Right lobe of liver (tissue), 6 donors: ENCODE measurements at regions not wholly inside any gene's neighbourhood (a gene's known extent, or its start where the extent isn't known, plus 50 kb on each side); places are given as distances from the start of the nearest gene placed in this dataset.

ENCODE experiments used
- ATAC-seq, 4 donors: fragments of 200-7000 bp; cut with Tn5 transposase; one replicate each; pipeline ENCODE4 v1.9.1; 2020; ENCODE audit warnings: mild to moderate bottlenecking in 4 of 4, moderate library complexity in 4 of 4
- DNase-seq, 3 donors: peaks; one replicate each; pipeline ENCODE4 v3.0.0-alpha.2; 2020
- H3K27ac ChIP-seq, 3 donors: fragments of 200-600 bp; one replicate each; pipeline ENCODE4 v1.8.0; 2022
- H3K27me3 ChIP-seq, 2 donors: fragments of 200-600 bp; one replicate each; pipeline ENCODE4 v1.8.0; 2022
- H3K36me3 ChIP-seq, 4 donors: fragments of 200-600 bp; sonication (generic) in 1 of 4; one replicate each; pipeline versions ENCODE4 v1.5.1 to v1.8.0; 2017 to 2022; ENCODE audit warnings: control low read depth in 1 of 4
- H3K4me1 ChIP-seq, 4 donors: fragments of 200-600 bp; sonication (generic) in 1 of 4; one replicate each; pipeline versions ENCODE4 v1.5.1 to v1.8.0; 2017 to 2022; ENCODE audit warnings: control low read depth in 1 of 4
- H3K4me3 ChIP-seq, 3 donors: fragments of 200-600 bp; one replicate each; pipeline ENCODE4 v1.8.0; 2022
- H3K9me3 ChIP-seq, 4 donors: fragments of 200-600 bp; sonication (generic) in 1 of 4; one replicate each; pipeline versions ENCODE4 v1.5.1 to v1.8.0; 2017 to 2022; ENCODE audit warnings: control low read depth in 1 of 4
- CTCF ChIP-seq, 4 donors: fragments of 200-600 bp in 3 of 4; fragments of 450-650 bp in 1 of 4; IDR thresholded peaks; one replicate each; pipeline versions ENCODE4 v1.5.1 to v1.8.0; 2016 to 2022; ENCODE audit warnings: antibody characterized with exemption in 4 of 4, mild to moderate bottlenecking in 2 of 4
- POLR2A ChIP-seq: fragments of 450-650 bp; IDR thresholded peaks from one replicate; pipeline ENCODE4 v1.6.1; 2017; ENCODE audit warnings: antibody characterized with exemption, mild to moderate bottlenecking
- WGBS: methylation state at CpG from one replicate; pipeline ENCODE4 v1.1.6; 2018; ENCODE audit warnings: low coverage, low lambda C conversion rate; ENCODE audit not compliant: insufficient coverage; ENCODE audit errors: missing lambda C conversion rate; 5-methylcytosine and 5-hydroxymethylcytosine counted together
- intact Hi-C, 2 donors: fragments of 100-400 bp; cut with DNase I; formaldehyde crosslinking; loops; one replicate each; pipeline versions ENCODE4 v1.11.2 to v1.14.1; 2022
- donor health status: DM: no; HTN: yes; CAD: no.
- donor health status: DM: no; HTN: no; CAD: no.
- donor health status: DM: no; HTN: no; CAD: no.
- donor health status: DM: no; HTN: yes; CAD: no.
- donor health status: DM: no; HTN: yes; CAD: no.

GRCh38 chr11:27557226-27557625, 50.7 kb upstream of the LIN7C start:
- no peak for DNase-seq
- TF ChIP-seq CTCF (IDR thresholded peaks at IDR 0.05) (no peak), POLR2A (no peak)
- Histone ChIP-seq H3K36me3 (no peaks in the 10 kb centered on the region), H3K27ac (no peak overlapping the region), H3K9me3 (no peaks in the 10 kb centered on the region), H3K4me1 (no peaks in the 10 kb centered on the region), H3K27me3 (no peaks in the 10 kb centered on the region), H3K4me3 (no peak overlapping the region)
- intact Hi-C loops = no loop called here
- ATAC-seq = no peak
- 100% methylated on average over 2 of the region's 3 CpGs for WGBS
